Neural cell (in vitro differentiated cells): ENCODE measurements at regions not wholly inside any gene's neighbourhood (a gene's known extent, or its start where the extent isn't known, plus 50 kb on each side); places are given as distances from the start of the nearest gene placed in this dataset.

Source experiments
- EP300 ChIP-seq: fragments of 450-650 bp; conservative IDR thresholded peaks from 2 replicates; pipeline ENCODE4 v1.6.1; 2014; ENCODE audit warnings: antibody characterized with exemption, mild to moderate bottlenecking, moderate library complexity; ENCODE audit not compliant: poor library complexity, severe bottlenecking
- EZH2 ChIP-seq: fragments of 200-600, 300-800 bp; shearing (Covaris generic), sonication (generic); IDR thresholded peaks from 2 replicates; pipeline ENCODE4 v1.6.1; 2014; ENCODE audit warnings: antibody characterized with exemption, low read length, borderline replicate concordance, mild to moderate bottlenecking; ENCODE audit not compliant: insufficient read depth, poor library complexity, severe bottlenecking
- POLR2AphosphoS5 ChIP-seq: IDR thresholded peaks from 2 replicates; pipeline ENCODE4 v1.6.1; 2012
- SMC3 ChIP-seq: fragments of 450-650 bp; conservative IDR thresholded peaks from 2 replicates; pipeline ENCODE4 v1.6.1; 2014; ENCODE audit warnings: antibody characterized with exemption, mild to moderate bottlenecking, moderate library complexity; ENCODE audit not compliant: poor library complexity
- TAF1 ChIP-seq: IDR thresholded peaks from 2 replicates; pipeline ENCODE4 v1.6.1; 2012; ENCODE audit warnings: low read depth
- TF ChIP-seq, protein P1 (sequence below): fragments of 450-650 bp; IDR thresholded peaks from 2 replicates; pipeline ENCODE4 v1.5.1; 2014; ENCODE audit warnings: antibody characterized with exemption, mild to moderate bottlenecking, moderate library complexity; ENCODE audit not compliant: poor library complexity, severe bottlenecking
- TF ChIP-seq, protein P2 (sequence below): IDR thresholded peaks from 2 replicates; pipeline ENCODE4 v1.6.1; 2012; ENCODE audit warnings: borderline replicate concordance

DNA sequence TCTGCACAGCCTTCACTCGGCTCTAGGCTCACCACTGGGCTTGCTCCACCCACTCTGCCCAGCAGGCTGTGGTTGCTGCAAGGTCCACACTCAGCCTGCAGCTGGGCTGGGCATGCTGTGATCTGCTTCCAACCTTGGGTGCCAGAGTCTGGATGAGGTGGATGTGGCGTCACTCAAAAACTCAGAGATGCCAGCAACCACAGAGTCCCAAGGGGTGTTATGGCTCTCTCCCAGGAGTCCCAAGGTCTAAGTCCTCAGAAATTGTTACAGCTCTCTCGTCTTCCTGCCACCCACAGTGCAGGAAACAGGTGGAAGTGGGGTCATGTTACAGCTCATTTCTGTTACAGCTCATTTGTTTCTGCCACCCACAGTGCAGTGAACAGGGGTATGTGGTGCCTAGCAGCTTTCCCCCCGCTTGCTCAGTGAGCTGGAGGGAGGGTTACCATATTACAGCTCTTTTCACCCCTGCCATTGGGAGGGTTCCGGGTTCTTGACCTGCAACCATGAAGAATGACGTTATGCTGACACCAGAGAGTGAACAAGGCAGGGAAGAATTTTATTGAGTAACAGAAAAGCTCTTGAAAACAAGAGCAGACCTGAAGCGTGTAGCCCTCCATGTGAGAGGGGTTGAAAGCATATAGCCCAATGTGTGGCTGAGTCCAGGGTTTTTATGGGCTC, 893.9 kb downstream of the PCDH7 start:
- TF ChIP-seq EP300 (no peak), POLR2AphosphoS5 (no peak), TAF1 (no peak), EZH2 (no peak), SMC3 (no peak)
- TF ChIP-seq, protein P1, sequence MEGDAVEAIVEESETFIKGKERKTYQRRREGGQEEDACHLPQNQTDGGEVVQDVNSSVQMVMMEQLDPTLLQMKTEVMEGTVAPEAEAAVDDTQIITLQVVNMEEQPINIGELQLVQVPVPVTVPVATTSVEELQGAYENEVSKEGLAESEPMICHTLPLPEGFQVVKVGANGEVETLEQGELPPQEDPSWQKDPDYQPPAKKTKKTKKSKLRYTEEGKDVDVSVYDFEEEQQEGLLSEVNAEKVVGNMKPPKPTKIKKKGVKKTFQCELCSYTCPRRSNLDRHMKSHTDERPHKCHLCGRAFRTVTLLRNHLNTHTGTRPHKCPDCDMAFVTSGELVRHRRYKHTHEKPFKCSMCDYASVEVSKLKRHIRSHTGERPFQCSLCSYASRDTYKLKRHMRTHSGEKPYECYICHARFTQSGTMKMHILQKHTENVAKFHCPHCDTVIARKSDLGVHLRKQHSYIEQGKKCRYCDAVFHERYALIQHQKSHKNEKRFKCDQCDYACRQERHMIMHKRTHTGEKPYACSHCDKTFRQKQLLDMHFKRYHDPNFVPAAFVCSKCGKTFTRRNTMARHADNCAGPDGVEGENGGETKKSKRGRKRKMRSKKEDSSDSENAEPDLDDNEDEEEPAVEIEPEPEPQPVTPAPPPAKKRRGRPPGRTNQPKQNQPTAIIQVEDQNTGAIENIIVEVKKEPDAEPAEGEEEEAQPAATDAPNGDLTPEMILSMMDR = no peak
- TF ChIP-seq, protein P2, sequence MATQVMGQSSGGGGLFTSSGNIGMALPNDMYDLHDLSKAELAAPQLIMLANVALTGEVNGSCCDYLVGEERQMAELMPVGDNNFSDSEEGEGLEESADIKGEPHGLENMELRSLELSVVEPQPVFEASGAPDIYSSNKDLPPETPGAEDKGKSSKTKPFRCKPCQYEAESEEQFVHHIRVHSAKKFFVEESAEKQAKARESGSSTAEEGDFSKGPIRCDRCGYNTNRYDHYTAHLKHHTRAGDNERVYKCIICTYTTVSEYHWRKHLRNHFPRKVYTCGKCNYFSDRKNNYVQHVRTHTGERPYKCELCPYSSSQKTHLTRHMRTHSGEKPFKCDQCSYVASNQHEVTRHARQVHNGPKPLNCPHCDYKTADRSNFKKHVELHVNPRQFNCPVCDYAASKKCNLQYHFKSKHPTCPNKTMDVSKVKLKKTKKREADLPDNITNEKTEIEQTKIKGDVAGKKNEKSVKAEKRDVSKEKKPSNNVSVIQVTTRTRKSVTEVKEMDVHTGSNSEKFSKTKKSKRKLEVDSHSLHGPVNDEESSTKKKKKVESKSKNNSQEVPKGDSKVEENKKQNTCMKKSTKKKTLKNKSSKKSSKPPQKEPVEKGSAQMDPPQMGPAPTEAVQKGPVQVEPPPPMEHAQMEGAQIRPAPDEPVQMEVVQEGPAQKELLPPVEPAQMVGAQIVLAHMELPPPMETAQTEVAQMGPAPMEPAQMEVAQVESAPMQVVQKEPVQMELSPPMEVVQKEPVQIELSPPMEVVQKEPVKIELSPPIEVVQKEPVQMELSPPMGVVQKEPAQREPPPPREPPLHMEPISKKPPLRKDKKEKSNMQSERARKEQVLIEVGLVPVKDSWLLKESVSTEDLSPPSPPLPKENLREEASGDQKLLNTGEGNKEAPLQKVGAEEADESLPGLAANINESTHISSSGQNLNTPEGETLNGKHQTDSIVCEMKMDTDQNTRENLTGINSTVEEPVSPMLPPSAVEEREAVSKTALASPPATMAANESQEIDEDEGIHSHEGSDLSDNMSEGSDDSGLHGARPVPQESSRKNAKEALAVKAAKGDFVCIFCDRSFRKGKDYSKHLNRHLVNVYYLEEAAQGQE = no peak
